Left renal cortex interstitium (tissue), 4 donors: ENCODE measurements at regions not wholly inside any gene's neighbourhood (a gene's known extent, or its start where the extent isn't known, plus 50 kb on each side); places are given as distances from the start of the nearest gene placed in this dataset.
"Not testable (repeated sequence)": the region's sequence is repeated elsewhere in the genome, so short reads cannot be mapped to it uniquely, and the experiment has no call there.

Source experiments
- DNase-seq, 4 donors: peaks; one replicate each; pipeline ENCODE4 v3.0.0-alpha.2; 2013; ENCODE audit warnings: low read depth in 4 of 4, low spot score in 2 of 4, missing footprints in 1 of 4

GRCh38 chr20:22814471-22815205 is 220.5 kb upstream of the SSTR4 start:
- DNase-seq = no peak

- no peak for DNase-seq
These were observed 219.9 kb upstream of the SSTR4 start for GRCh38 chr20:22815206-22815551.

- DNase-seq = no peak
These were observed 219.4 kb upstream of the SSTR4 start for GRCh38 chr20:22815603-22816315.

- DNase-seq = no peak
These were observed 216.5 kb upstream of the SSTR4 start for GRCh38 chr20:22818636-22819035.

- DNase-seq = no peak
These were observed 216.0 kb upstream of the SSTR4 start for GRCh38 chr20:22819112-22819511.

GRCh38 chr20:22819784-22820183 is 215.3 kb upstream of the SSTR4 start:
- no peak for DNase-seq

GRCh38 chr20:22821081-22821727 is 213.9 kb upstream of the SSTR4 start:
- DNase-seq = no peak

- DNase-seq = no peak
These were observed 213.3 kb upstream of the SSTR4 start for GRCh38 chr20:22821796-22822195.

GRCh38 chr20:22823119-22823518 is 212.0 kb upstream of the SSTR4 start:
- no peak for DNase-seq

- DNase-seq = no peak
These were observed 211.0 kb upstream of the SSTR4 start for GRCh38 chr20:22824077-22824476.

- DNase-seq = no peak
These were observed 210.0 kb upstream of the SSTR4 start for GRCh38 chr20:22825076-22825475.

GRCh38 chr20:22825546-22825945 is 209.6 kb upstream of the SSTR4 start:
- DNase-seq = no peak

- DNase-seq = no peak
These were observed 208.5 kb upstream of the SSTR4 start for GRCh38 chr20:22826306-22827230.

GRCh38 chr20:22827916-22828315 is 207.2 kb upstream of the SSTR4 start:
- DNase-seq = no peak

- no peak for DNase-seq
These were observed 205.8 kb upstream of the SSTR4 start for GRCh38 chr20:22829356-22829755.

GRCh38 chr20:22830138-22830537 is 205.0 kb upstream of the SSTR4 start:
- DNase-seq = no peak

GRCh38 chr20:22830715-22831114 is 204.4 kb upstream of the SSTR4 start:
- not testable (repeated sequence) for DNase-seq

- no peak for DNase-seq
These were observed 201.3 kb upstream of the SSTR4 start for GRCh38 chr20:22833851-22834250.

GRCh38 chr20:22834651-22835256 is 200.4 kb upstream of the SSTR4 start:
- no peak for DNase-seq

GRCh38 chr20:22836211-22836610 is 198.9 kb upstream of the SSTR4 start:
- no peak for DNase-seq
